ENCODE measurements at regions not wholly inside any gene's neighbourhood (a gene's known extent, or its start where the extent isn't known, plus 50 kb on each side); places are given as distances from the start of the nearest gene placed in this dataset.
"Not testable (repeated sequence)": the region's sequence is repeated elsewhere in the genome, so short reads cannot be mapped to it uniquely, and the experiment has no call there.

DNA sequence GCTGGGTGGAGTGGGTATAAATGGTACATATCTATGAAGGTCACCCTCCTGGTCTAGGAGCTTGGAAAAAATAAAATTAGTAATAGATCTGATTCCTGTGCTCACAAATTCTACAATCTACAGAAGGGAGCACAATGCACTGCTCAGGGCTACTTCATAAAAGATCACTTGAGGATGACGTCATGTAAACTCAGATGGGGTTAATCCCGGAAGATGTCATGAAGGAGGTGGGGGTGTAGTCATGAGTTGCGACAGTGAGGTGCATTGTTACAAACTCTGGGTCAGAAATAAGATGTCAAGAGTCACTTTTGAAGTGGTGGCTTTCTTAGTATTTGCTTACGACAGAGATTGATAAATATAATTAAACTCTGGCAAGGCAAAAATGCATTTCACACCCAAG is 68.2 kb downstream of the LHX9 start:
- no peak for DNase-seq

DNA sequence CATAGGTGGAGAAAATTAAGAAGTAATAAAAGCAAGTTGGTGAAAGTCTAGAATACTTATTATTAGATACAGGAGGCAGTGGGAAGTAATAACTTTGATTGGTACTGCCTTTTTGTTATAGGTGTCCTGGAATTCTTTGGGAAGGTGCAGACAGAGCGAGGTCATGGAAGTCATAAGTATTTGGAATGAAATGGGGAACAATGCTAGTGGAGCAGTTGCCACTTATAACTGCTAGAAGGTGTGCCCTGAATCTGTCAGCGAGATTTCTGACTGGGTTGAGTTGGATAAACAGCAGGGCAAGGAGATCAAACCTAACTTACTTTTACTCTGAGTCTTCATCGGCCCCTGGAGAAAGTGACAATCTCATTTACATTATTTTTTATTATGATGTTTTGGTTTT is 69.6 kb downstream of the LHX9 start:
- DNase-seq, result no peak

DNA sequence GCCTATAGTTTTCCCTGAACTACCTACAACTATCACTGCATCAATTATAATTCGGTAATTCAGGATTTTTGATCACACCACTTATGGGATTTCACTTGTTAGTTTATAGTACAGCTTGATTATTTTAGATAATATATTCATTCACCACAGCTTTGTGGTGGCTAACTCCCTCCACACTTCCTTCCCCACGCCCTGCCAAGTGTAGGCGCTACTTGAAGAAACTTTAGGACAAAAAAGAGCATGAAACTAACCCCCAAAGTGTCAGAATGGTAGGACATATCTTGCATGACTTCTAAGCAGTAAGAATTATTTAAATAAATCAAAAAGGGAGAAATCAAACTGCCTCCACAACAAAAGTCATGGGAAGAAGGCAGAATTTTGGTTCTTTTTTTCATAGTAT is 70.1 kb downstream of the LHX9 start:
- DNase-seq, result no peak

DNA sequence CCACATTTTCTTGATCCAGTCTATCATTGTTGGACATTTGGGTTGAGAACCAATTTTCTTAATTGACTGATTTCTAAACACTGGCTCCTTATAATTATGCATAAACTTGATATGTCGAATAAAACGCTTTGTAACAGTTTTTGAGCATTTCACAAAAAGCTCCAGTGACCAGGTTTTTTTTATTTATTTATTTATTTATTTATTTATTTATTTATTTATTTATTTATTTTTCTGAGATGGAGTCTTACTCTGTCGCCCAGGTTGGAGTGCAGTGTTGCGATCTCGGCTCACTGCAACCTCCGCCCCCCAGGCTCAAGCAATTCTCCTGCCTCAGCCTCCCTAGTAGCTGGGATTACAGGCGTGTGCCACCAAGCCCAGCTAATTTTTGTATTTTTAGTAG is 71.4 kb downstream of the LHX9 start:
- not testable (repeated sequence) for DNase-seq

DNA sequence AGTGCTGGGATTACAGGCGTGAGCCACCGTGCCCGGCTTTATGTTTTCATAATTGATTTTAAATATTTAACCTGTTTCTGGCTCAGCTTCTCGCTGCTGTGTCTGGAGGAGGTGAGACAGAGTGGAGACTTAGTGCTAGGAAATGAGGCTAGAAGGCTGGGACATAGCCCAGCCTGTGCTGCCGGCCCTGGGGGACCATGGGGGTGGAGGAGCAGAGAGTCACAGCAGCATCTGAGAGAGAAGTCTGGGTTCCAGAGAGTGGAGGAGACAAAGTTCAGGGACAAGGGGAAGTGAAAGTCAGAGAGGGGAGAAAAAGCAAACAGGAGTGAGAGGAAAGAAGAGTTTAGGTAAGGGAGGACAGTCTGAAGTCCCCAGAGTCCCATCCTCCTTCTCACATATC is 71.9 kb downstream of the LHX9 start:
- DNase-seq, result no peak

DNA sequence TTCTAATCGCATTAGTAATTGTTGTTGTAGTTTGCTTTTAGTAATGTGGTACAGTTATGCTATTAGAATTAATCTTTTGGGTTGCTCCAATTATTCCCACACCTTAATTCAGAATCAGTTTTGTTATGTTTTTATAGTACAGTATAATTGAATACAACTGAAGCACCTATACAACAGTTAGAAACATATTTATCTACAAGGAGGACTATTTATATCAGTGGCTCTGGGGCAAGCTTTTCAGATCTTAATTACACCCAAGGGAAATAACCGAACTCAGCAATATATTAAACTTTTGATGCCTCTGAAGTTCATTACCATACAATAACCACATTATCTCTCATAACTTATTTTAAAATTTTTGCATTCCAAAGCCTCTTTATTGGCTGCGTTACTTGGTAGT is 74.4 kb downstream of the LHX9 start:
- DNase-seq, result peak; percentile 53

DNA sequence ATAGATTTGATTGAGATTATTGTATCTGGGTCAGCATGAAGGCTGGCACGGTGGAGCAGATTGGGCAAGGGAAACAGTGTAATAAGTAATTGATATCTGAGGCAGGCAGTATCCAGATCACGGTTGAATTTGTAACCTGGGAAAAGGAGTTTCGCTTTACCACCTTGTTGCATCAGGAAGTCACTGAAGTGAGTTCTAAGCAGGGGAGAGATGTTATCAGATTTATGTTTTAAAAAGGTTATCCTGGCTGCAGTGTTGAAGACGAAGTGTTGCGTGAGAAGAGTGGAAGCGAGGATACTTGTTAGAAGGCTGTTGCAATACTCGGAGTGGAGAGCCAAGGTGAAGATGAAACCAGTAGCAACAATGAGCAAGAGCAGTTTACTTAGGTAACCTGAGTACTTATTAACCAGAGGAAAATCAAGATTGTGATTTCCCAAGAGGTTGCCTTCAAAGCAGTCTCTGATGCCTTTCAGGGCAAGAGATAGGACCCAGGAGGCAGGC is 77.8 kb downstream of the LHX9 start:
- no peak for DNase-seq

DNA sequence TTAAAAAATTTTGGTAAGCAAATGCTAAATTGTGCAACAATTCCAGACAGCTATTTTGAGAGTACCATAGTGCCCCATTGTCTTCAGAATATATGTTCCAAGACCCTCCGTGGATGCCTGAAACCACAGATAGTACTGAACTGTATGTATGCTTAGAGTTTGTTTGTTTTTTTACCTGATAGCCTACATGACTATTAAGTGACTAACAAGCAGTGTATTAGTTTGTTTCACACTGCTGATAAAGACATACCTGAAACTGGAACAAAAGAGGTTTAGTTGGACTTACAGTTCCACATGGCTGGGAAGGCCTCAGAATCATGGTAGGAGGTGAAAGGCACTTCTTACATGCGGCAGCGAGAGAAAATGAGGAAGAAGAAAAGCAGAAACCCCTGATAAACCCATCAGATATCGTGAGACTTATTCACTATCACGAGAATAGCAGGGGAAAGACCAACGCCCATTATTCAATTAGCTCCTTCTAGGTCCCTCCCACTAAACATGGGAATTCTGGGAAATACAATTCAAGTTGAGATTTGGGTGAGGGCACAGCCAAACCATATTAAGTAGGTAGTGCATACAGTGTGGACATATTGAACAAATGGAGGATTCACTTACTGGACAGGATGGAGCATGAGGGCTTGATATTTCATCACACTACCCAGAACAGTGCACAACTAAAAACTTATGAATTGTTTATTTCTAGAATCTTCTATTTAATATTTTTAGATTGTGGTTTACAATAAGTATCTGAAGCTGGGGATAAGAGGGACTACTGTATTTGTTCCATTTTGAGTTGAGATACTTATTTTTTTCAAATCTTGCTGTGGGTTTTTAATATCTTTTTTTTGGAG is 78.5 kb downstream of the LHX9 start:
- no peak for DNase-seq

DNA sequence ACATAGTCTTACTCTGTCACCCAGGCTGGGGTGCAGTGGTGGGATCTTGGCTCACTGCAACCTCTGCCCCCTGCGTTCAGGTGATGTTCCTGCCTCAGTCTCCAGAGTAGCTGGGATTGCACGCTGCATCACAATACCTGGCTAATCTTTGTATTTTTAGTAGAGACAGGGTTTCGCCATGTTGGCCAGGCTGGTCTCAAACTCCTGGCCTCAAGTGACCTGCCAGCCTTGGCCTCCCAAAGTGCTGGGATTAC is 79.0 kb downstream of the LHX9 start:
- not testable (repeated sequence) for DNase-seq

DNA sequence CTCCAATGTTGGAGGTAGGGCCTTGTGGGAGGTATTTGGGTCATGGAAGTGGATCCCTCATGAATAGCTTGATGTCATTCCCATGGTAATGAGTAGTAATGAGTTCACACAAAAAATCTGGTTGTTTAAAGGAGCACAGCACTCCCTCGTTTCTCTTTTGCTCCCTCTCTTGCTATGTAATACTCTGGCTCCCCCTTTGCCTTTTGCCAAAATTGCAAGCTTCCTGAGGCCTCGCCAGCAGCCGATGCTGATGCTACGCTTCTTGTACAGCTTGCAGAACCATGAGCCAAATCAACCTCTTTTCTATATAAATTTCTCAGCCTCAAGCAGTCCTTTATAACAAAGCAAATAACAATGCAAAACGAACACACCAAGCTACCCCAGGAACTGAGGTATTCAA is 80.9 kb downstream of the LHX9 start:
- no peak for DNase-seq

DNA sequence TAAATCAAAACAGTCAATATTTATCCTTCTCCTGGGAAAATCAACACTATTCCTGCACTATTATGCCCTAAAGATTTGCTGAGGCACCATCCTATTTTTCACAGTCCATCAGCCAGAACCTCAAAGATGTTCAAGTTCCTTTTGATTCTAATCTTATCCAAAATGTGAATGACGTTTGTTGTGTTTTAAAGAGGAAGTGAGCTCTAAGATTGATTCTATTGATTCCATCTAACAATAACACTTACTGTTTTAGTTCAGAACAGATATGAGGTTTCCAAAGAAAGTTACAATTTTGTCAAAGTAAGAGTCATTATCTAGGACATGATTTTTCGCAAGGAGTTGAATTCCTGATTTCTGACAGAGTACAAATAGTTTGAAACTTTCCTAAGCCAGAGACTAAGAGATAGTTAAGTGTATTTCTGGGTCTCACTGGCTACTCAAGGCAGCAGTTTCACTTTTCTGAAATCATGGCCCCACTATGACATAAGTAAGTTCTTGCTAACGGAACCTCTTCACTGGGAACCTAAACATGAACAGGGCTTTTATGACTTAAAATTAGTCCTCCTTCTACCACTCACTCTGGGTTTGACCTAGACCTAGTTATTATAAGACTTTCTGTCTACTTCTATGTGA is 84.7 kb downstream of the LHX9 start:
- no peak for DNase-seq

DNA sequence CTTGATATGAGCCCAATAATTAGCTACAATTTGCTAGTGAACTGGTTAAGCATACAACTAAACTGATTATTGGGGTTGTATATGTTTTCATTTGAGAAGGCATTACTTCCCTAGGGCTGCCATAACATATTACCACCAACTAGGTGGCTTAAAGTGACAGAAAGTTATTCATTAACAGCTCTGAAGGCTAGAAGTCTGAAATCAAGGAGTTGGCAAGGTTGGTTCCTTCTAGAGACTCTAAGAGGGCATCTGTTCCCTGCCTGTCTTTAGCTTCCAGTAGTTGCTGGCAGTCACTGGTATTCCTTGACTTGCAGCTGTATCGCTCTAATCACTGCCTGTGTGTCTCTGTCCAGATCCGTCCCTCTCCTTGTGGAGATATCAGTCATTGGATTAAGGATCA is 86.3 kb downstream of the LHX9 start:
- peak; percentile 33 for DNase-seq

DNA sequence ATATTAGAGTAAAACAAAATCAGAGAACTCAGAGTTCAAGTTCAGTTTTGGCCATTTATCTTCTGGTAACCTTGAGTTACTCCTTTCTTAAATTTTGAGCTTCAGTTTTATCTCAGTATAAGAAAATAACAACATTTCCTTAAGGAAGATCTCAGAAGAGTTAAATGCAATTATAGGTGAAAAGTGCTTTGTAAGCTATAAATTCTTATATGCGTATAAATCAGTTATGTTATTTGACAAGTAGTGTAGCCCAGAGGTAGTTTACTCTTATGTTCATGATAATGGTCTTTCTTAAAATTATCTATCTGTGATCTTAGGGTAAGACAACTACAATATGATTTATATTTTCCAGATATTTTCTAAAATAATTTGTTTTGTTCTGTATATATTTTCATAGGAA is 89.8 kb downstream of the LHX9 start:
- DNase-seq, result no peak

DNA sequence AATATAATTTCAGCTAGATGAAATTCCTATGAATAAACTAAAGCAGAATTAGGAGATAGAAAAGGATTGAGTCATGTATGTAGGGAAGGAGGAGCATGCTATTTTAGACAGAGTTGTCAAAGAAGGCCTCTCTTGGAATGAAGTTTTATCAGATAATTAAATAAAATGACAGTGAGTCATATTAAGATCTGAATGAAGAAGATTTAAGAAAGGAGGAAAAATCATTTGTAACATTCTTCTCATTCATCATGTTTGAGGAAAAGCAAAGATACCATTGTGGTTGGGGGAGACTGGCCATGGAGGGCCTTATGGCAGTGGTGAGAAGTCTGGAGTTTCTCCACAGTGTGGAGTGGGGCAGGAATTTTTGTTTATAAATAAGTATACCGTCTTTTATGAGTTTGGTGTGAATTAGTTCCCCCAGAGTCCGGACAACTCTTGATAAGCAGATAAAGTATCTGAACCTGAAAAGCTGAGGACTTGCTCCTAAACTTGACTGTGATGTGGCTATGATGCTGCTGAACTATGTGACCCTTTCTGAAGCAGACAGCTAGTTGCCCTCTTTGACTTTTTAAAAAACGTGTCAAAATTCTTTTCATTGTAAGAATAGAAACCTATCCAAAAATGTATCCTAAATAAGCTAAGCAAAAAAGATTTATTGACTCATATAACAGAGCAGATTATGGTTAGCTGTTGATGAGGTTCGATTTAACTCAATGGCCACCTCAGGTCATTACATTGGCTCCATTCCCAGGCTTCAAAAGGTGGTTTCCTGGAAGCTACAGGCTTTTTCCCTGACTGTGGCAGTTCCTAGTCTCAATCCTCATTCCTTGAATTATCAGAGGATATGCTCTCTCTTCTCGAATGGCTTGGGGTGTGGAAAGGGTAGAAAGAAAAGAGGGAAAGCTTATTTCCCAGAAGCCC is 90.8 kb downstream of the LHX9 start:
- DNase-seq, result no peak

DNA sequence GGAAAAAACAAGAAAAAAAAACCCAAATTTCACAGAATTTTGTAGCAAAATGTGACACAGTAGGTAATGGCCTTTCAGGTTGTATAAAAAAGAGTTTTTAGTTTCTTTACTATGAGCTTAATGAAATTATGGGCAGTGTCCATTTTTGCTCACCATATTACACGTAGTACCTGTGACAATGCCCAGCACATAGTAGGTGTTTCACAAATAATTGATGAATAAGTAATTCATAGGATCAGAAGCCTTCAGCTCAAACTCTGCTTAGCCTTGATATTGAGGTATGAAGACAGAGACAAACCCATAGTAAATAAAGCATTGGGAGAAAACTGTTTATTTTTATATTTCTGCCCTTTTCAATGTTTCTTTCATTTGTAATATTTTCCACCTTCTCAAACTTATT is 97.2 kb downstream of the LHX9 start:
- DNase-seq, result no peak

DNA sequence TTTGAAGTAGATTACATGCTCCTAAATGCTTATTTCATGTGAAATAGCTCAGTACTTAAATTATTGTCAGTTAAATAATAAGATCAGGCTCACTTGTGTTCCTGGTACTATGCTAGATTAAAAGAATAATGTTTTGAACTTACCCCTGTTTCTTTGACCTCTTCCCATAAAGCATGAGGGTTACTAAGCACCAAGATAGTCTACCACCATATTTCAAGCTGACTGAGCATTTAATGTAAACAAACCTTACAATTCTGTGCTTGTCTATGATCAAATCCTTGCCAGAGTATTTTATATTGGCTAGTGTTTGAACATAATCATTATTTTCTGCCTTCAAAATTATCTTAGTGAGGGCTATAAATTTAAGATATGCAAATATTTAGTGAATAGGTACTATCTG is 98.1 kb downstream of the LHX9 start:
- no peak for DNase-seq

DNA sequence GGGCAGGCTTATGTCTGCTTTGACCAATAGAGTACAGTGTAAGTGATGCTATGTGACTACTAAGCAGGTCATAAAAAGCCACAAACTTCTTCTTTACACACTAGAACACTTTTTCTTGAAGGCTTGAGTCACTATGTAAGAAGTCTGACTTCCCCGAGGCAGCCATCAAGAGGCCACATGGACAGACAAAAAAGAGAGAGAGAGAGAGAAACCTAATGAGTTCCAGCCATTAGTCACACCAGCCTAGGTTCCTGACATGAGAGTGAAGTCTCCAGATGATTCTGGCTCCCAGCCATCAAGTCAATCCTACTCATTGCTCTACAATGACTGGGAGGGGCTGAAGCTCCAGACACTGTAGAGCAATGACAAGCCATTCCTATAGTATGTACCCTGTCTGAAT is 101.4 kb downstream of the LHX9 start:
- DNase-seq, result peak; percentile 21

DNA sequence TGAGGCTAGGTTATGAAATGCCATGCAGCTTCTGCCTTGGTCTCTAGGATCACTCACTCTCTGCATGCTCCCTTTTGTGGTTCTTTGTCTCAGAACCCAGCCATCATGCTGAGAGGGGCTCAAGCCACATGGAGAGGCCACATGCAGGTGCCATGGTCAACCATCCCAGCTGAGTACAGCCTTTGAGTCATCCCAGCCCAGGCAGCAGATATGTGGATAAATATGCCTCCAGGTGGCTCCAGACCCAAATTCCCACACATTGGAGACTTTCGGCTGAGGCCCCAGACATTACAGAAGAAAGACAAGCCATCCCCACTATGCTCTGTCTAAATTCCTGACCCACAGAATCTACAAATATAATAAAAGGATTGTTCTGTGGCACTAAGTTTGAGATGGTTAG is 102.0 kb downstream of the LHX9 start:
- no peak for DNase-seq

DNA sequence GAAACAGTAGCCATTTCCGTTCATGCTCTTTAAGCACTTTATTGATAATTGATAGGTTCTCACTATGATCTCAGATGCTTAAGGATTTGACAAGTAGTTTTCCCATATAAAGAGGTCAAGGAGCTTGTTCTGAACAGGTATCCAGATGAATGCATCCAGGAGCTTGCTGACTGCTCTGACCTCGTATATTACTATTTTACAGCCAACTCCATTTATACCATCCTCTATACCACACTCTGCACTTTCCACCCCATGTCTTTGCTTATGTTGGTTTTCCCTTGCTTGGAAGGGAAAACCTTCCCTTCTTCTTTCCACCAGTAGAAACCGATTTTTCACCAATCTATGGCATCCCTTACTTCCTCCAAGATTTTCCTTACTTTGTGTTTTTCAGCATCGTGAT is 107.2 kb downstream of the LHX9 start:
- no peak for DNase-seq

DNA sequence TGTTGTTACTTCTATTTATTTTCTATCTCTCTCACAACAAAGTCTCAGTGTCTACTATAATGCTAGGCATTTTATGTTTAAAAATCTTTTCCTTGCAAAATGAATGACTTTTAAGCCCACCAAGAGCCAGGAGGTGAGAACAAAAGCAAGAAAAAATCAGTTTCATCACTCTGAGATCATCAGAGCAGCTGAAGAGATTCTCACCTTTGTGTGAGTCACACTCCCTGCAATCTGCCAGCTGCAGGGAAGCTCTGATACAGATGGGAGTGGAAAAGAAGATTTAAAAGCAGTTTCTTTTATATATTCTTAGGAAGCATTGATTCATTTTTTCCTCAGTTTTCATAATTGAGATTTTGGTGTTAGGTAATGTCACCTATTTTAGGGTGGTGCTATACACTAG is 107.6 kb downstream of the LHX9 start:
- peak; percentile 45 for DNase-seq

DNA sequence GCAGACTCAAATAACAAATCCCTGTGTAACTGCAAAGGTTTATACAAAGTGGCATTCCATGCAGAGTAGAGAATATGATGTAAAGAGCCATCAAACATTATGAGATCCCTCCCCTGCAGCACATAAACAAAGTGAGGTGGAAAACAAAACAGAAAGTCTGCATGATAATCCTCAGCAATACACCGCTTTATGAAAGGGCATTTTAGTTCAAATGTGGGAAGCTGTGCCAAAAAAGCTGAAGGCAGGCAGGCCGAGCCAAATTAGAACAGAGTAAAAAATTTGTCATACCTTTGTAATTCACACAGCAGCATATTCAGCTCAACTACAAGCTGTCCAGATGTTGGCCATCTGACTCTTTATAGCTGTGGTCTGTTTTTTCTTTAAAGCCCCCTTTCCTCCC is 113.5 kb downstream of the LHX9 start:
- no peak for DNase-seq

DNA sequence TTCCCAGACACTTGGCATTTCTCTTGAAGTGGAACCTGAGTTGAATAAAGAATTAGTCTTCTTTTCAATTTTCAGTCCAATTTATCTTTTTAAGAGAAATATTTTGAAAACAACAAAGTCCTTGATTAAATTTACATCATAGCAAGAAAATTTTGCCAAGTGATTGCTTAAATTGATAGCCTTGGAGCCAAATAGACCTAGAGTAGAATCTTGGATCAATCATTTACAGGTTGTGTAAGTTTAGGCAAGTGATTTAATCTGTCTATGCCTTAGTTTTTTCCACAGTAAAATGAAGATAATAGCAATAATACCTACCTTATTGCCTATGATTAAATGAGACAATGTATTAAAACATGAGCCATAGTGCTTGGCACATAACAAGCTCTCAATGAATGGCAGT is 113.9 kb downstream of the LHX9 start:
- no peak for DNase-seq

DNA sequence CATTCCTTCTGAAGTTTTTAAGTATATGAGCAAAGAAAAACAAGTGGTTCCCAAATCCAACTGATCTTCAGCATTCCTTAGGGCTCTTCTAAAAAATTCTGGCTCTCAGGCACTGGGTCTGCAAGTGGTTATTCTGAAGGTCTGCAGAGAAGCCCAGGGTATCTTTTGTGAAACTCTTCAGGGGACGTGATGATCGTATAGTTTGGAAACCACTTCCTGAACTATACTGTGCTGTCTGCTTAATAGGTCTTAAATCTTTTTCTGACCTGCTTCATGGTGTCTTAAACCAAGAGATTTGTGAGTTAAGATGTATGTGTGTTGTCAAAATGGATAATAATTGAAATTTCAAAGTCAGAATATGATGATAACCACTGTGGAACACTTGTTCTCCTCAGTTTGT is 115.5 kb downstream of the LHX9 start:
- no peak for DNase-seq

DNA sequence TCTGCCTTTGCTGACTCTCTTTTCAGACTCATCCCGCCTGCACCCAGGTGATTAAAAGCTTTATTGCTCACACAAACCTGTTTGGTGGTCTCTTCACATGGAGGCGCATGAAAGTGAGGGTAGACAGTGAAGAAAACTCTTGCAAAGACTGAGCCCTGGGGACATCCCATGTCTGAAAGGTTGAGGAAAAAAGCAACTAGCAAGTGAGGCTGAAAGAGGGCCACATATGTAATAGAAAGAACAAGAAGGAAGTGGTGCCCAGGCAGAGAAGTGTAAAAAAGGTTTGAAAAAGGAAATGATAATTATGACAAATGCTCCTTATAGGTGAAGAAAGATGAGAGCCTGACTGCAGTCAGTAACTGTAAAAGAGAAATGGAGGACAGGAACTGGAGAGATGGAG is 115.9 kb upstream of the NEK7 start:
- DNase-seq, result no peak

All from NCI-H82 (cell line).